Liver (tissue), 8 donors: ENCODE measurements at regions not wholly inside any gene's neighbourhood (a gene's known extent, or its start where the extent isn't known, plus 50 kb on each side); places are given as distances from the start of the nearest gene placed in this dataset.
"Not testable (repeated sequence)": the region's sequence is repeated elsewhere in the genome, so short reads cannot be mapped to it uniquely, and the experiment has no call there.

Experiments
- DNase-seq: peaks from one replicate; pipeline ENCODE4 v3.0.0-alpha.2; 2017; ENCODE audit warnings: low spot score
- H3K27ac ChIP-seq, 2 donors: one replicate each; pipeline ENCODE4 v1.7.0; 2013; ENCODE audit warnings: inconsistent platforms in 2 of 2, low read length in 2 of 2, control low read depth in 1 of 2, low read depth in 1 of 2, mild to moderate bottlenecking in 1 of 2
- H3K27me3 ChIP-seq, 4 donors: one replicate each; pipeline versions ENCODE4 v1.6.1 to v1.7.0; 2013; ENCODE audit warnings: low read length in 3 of 4, inconsistent platforms in 1 of 4, mild to moderate bottlenecking in 1 of 4, moderate library complexity in 1 of 4; ENCODE audit not compliant: control insufficient read depth in 4 of 4, insufficient read depth in 4 of 4
- H3K36me3 ChIP-seq, 4 donors: one replicate each; pipeline versions ENCODE4 v1.6.1 to v1.7.0; 2013; ENCODE audit warnings: low read length in 3 of 4, mild to moderate bottlenecking in 3 of 4, low read depth in 1 of 4, moderate library complexity in 1 of 4; ENCODE audit not compliant: control insufficient read depth in 4 of 4, insufficient read depth in 3 of 4
- H3K4me1 ChIP-seq, 4 donors: one replicate each; pipeline versions ENCODE4 v1.6.1 to v1.7.0; 2013; ENCODE audit warnings: low read length in 3 of 4, mild to moderate bottlenecking in 3 of 4, moderate library complexity in 1 of 4; ENCODE audit not compliant: control insufficient read depth in 4 of 4, insufficient read depth in 4 of 4
- H3K4me3 ChIP-seq, 3 donors: one replicate each; pipeline versions ENCODE4 v1.6.1 to v1.7.0; 2013; ENCODE audit warnings: low read length in 3 of 3, control low read depth in 1 of 3, low read depth in 1 of 3, mild to moderate bottlenecking in 1 of 3
- H3K9ac ChIP-seq, 2 donors: one replicate each; pipeline ENCODE4 v1.7.0; 2013; ENCODE audit warnings: low read length in 2 of 2, mild to moderate bottlenecking in 2 of 2, moderate library complexity in 2 of 2, control low read depth in 1 of 2, low read depth in 1 of 2
- H3K9me3 ChIP-seq, 4 donors: one replicate each; pipeline versions ENCODE4 v1.6.1 to v1.7.0; 2013; ENCODE audit warnings: low read length in 3 of 4; ENCODE audit not compliant: control insufficient read depth in 4 of 4
- EGR1 ChIP-seq, 2 donors: IDR thresholded peaks; 2 replicates each; pipeline ENCODE4 v1.6.1; 2016 to 2018; ENCODE audit warnings: antibody characterized with exemption in 2 of 2, low read depth in 2 of 2
- HNF4G ChIP-seq: IDR thresholded peaks from 2 replicates; pipeline ENCODE4 v1.6.1; 2016; ENCODE audit warnings: antibody characterized with exemption
- RAD21 ChIP-seq, 2 donors: IDR thresholded peaks; 2 replicates each; pipeline ENCODE4 v1.6.1; 2016; ENCODE audit warnings: antibody characterized with exemption in 2 of 2, mild to moderate bottlenecking in 2 of 2
- RXRA ChIP-seq, 2 donors: IDR thresholded peaks; 2 replicates each; pipeline ENCODE4 v1.6.1; 2017 to 2018; ENCODE audit warnings: antibody characterized with exemption in 2 of 2, mild to moderate bottlenecking in 1 of 2
- YY1 ChIP-seq: IDR thresholded peaks from 2 replicates; pipeline ENCODE4 v1.6.1; 2016; ENCODE audit warnings: antibody characterized with exemption, mild to moderate bottlenecking
- whole genome bisulfite sequencing: extraction: QIAGEN DNeasy Blood & Tissue Kit; methylation state at CpG from one replicate; pipeline ENCODE4 v1.1.7; 2013; 5-methylcytosine and 5-hydroxymethylcytosine counted together
- TF ChIP-seq, protein P1 (sequence below): fragments of 150-350 bp; IDR thresholded peaks from 2 replicates; pipeline ENCODE4 v1.5.1; 2017; ENCODE audit warnings: improper control_type of control experiment, low read depth, low read length; ENCODE audit not compliant: missing input control
- TF ChIP-seq, protein P2 (sequence below): IDR thresholded peaks from 2 replicates; pipeline ENCODE4 v1.6.1; 2016; ENCODE audit warnings: antibody characterized with exemption
- TF ChIP-seq, protein P3 (sequence below): IDR thresholded peaks from 2 replicates; pipeline ENCODE4 v1.6.1; 2016; ENCODE audit warnings: antibody characterized with exemption
- donor health status: healthy.
- donor health status: healthy.
- donor health status: healthy.
- donor health status: healthy.
- donor health status: healthy.

DNA sequence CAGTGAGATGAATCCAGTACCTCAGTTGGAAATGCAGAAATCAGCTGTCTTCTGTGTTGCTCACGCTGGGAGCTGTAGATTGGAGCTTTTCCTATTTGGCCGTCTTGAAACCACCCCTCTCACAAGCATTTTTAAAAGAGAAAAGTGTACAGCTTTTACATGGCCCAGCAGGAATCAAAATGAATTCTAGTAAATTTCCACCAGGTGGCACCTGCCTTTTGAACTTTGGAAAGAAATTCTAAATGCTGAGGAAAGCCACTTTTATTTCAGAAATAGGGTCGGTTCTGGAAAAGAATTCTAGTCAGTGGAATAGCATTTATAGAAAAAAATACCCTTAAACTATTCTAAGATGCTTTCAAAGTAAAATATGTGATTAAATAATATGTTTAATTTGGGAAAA is 647.8 kb downstream of the CD109 start:
- Histone ChIP-seq H3K36me3 (no peaks in the 10 kb centered on the region), H3K4me3 (no peak overlapping the region), H3K4me1 (no peaks in the 10 kb centered on the region), H3K27me3 (no peaks in the 10 kb centered on the region), H3K9ac (no peak overlapping the region), H3K9me3 (no peaks in the 10 kb centered on the region), H3K27ac (no peak overlapping the region)
- TF ChIP-seq, protein P1, sequence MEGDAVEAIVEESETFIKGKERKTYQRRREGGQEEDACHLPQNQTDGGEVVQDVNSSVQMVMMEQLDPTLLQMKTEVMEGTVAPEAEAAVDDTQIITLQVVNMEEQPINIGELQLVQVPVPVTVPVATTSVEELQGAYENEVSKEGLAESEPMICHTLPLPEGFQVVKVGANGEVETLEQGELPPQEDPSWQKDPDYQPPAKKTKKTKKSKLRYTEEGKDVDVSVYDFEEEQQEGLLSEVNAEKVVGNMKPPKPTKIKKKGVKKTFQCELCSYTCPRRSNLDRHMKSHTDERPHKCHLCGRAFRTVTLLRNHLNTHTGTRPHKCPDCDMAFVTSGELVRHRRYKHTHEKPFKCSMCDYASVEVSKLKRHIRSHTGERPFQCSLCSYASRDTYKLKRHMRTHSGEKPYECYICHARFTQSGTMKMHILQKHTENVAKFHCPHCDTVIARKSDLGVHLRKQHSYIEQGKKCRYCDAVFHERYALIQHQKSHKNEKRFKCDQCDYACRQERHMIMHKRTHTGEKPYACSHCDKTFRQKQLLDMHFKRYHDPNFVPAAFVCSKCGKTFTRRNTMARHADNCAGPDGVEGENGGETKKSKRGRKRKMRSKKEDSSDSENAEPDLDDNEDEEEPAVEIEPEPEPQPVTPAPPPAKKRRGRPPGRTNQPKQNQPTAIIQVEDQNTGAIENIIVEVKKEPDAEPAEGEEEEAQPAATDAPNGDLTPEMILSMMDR = peak; percentile 17
- TF ChIP-seq RXRA (IDR thresholded peaks at IDR 0.05) (no peak), RAD21 (IDR thresholded peaks at IDR 0.05) (peak; percentile 35 to 53), HNF4G (no peak), EGR1 (IDR thresholded peaks at IDR 0.05; ENCODE audit: low read depth in 2 of 2) (no peak)
- TF ChIP-seq, protein P2, sequence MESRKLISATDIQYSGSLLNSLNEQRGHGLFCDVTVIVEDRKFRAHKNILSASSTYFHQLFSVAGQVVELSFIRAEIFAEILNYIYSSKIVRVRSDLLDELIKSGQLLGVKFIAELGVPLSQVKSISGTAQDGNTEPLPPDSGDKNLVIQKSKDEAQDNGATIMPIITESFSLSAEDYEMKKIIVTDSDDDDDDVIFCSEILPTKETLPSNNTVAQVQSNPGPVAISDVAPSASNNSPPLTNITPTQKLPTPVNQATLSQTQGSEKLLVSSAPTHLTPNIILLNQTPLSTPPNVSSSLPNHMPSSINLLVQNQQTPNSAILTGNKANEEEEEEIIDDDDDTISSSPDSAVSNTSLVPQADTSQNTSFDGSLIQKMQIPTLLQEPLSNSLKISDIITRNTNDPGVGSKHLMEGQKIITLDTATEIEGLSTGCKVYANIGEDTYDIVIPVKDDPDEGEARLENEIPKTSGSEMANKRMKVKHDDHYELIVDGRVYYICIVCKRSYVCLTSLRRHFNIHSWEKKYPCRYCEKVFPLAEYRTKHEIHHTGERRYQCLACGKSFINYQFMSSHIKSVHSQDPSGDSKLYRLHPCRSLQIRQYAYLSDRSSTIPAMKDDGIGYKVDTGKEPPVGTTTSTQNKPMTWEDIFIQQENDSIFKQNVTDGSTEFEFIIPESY = no peak
- WGBS = 58% methylated on average over 3 of the region's 3 CpGs
- no peak for DNase-seq

DNA sequence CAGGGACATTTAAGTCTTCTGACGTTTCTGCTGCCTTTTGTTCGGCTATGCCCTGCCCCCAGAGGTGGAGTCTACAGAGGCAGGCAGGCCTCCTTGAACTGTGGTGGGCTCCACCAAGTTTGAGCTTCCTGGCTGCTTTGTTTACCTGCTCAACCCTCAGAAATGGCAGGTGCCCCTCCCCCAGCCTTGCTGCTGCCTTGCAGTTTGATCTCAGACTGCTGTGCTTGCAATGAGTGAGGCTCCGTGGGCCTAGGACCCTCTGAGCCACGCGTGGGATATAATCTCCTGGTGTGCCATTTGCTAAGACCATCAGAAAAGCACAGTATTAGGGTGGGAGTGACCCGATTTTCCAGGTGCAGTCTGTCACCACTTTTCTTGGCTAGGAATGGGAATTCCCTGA is 647.3 kb downstream of the CD109 start:
- DNase-seq, H3K9me3 ChIP-seq, H3K27me3 ChIP-seq, H3K36me3 ChIP-seq, H3K9ac ChIP-seq, H3K27ac ChIP-seq, H3K4me3 ChIP-seq, H3K4me1 ChIP-seq: not testable (repeated sequence)
- WGBS = 80% methylated on average over 6 of the region's 6 CpGs

DNA sequence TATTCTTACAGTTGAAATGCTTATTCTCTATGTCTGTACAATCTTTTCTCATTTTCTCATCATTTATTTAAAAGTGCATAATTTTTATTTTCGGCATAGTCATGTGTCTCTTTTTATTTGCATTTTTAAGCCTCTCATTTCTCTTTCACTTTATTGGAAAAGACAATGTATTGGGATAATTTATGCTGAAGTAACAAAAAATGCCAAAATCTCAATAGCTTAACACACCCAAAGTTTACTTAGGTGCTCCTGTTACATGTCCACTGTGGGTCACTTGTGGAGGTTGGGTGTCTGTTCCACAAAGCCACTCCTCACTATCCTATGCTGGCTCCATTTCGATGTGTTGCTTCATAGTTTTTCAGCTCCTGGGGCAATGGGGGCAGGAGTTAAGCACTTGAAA is 638.7 kb downstream of the CD109 start:
- Histone ChIP-seq H3K4me3 (no peak overlapping the region), H3K36me3 (no peaks in the 10 kb centered on the region), H3K27ac (no peak overlapping the region), H3K9ac (no peak overlapping the region), H3K4me1 (no peaks in the 10 kb centered on the region), H3K9me3 (no peaks in the 10 kb centered on the region), H3K27me3 (no peaks in the 10 kb centered on the region)
- 74% methylated on average over 2 of the region's 2 CpGs for WGBS
- DNase-seq = no peak
- TF ChIP-seq, protein P3, sequence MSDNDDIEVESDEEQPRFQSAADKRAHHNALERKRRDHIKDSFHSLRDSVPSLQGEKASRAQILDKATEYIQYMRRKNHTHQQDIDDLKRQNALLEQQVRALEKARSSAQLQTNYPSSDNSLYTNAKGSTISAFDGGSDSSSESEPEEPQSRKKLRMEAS = no peak
- no peak for TF ChIP-seq YY1
- TF ChIP-seq, protein P1 = no peak
